ENCODE measurements at regions not wholly inside any gene's neighbourhood (a gene's known extent, or its start where the extent isn't known, plus 50 kb on each side); places are given as distances from the start of the nearest gene placed in this dataset.

GRCh38 chr14:26121181-26121580 is 476.7 kb downstream of the NOVA1 start:
- no peak for DNase-seq

GRCh38 chr14:26113911-26114640 is 483.8 kb downstream of the NOVA1 start:
- DNase-seq, result no peak

GRCh38 chr14:26104717-26105116 is 493.1 kb downstream of the NOVA1 start:
- DNase-seq, result no peak

DNA sequence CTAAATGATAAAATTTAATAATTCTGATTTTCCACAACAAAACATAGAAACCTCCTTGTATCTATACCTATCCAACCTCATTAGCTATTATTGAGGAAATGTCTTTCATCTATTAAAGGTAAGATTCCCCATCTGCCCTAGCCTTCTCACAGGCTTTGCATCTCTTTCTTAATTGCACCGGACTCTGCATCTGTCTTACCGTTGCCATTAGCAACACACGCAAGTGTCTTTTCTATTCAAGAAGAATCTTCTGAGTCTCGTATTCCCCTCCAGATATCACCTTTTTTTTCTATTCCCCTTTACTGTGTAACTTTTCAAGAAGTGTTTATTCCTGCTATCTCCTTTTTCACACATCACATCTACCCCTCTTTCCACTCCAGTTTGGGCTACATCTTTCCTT is 500.0 kb downstream of the NOVA1 start:
- no peak for DNase-seq

DNA sequence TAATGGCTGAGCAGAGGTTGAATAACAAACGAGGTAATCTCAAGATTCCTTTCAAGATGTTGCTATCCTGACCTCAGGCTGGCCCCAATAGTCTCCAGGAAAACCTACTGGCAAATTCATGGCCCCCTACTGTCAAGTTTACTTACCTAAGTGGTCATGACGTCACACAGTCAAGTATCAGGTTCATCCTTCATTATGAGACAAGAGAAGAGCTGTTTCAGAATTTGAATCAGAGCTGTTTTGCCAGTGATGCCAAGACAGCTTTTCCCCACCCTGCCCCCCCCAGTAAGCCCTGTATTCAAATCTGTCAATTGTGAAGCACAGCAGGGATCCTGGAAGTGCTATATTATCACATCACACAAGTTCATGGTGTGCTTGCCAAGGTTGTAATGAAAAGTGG is 509.6 kb downstream of the NOVA1 start:
- DNase-seq, result peak; percentile 33

DNA sequence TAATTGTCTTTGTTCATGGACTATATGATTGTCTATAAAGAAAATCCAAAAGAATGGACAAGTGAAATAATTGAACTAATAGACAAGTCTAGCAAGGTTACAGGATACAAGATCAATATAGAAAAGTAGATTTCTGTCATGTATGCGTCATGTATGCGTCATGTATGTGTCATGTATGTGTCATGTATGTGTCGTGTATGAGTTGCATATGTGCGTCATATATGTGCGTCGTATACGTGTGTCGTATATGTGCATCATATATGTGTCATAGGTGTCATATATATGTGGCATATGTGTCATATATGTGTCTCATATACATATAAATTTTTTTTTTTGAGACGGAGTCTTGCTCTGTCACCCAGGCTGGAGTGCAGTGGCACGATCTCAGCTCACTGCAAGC is 516.8 kb downstream of the NOVA1 start:
- DNase-seq, result no peak

DNA sequence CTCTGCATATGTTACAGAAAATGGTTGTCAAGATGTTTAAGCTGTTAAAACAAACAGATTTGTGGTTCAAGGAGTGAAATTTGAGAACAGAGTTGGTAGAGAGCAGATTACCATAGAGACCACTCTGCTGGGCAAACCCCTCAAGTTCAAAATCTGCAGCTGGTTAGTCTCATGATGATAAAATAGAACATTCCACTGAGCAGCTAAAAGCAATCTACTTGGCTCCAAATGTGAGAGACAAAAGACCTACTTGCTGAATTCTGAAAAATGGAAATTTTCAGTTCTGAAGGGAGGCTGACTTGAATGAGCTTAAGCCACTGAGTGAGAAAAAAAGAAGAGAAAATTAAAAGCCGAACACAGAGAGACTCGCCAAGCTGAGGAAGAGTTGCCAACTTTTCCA is 519.3 kb downstream of the NOVA1 start:
- peak; percentile 6 for DNase-seq

GRCh38 chr14:26074892-26075291 is 522.9 kb downstream of the NOVA1 start:
- no peak for DNase-seq

DNA sequence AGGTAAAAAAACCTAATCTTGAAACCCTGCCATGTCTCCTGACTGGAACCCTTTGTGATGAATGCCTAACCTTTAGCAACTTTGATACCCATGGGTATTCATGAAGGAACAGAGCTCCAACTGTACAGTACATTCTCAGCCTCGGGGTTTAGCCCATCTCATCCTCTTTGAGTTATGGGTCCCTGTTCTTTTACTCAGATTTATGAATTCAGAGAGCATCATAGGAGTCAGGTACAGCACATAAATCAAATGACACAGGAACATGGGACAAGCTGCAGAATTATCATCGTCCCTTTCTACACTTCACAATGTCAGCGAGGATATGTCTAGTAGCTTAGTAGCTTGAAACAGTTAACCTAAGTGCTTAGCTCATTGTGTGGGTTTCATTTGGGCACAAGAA is 527.4 kb downstream of the NOVA1 start:
- no peak for DNase-seq

GRCh38 chr14:26067786-26068459 is 529.9 kb downstream of the NOVA1 start:
- no peak for DNase-seq

DNA sequence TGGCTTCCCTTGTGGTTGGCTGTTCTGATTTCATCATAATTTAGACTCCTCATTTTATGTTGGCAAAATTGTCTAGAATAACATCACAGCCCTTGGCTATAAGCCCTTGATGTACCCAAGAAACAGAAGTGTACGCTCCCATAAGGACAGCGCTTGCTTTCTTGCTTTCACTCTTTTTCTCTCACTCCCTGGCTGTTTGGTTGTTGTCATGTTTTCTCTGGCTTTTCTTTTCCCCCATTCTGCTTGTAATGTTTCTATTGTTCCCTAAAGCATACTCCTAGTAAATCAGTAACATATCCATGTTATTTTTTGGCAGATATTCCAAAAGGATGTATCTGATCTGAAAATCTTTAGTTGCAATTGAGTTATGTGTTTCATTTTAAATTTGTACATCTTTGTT is 530.5 kb downstream of the NOVA1 start:
- DNase-seq, result no peak

DNA sequence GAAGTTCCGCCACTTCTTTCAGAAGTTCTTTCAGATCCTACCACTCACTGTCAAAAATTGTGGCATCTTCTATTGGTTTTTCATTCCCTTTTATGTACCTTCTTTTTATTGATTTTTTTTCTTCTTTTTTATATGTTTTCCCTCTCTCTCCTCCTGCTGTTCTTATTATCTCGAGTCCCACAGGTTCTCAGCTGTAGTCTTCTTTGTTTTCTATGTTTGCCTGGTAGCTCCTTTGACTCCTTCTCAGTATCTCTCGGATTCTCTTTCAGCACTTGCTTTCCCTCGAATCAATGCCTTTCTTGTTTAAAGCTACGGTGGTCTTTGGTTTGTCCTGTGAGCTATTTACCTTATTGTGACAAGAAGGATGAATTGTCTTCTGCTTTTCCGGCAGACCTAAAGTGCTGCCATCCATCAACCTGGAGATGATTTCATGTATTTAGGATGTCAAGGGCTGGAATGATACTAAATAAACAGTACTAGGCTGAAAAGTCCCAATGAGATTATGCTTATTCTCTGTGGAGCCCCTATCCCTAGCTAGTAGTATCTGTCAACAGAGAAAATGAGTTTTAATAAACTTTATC is 541.7 kb downstream of the NOVA1 start:
- DNase-seq, result no peak

DNA sequence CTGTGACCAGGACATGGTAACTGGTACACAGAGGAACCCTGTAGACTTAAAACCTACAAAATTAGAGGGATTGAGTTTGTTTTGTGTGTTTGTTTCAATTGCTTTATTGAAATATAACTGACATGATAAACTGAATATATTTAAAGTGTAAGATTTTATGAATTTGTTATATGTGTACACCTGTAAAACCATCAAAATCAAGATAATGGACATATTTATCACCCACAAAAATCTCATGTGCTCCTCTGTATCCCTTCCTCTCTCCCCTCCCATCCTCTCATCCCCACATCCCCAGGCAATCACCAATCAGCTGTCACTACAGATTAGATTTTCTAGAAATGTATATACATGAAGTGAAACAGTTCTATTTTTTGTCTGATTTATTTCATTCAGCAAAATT is 565.5 kb downstream of the NOVA1 start:
- no peak for DNase-seq

DNA sequence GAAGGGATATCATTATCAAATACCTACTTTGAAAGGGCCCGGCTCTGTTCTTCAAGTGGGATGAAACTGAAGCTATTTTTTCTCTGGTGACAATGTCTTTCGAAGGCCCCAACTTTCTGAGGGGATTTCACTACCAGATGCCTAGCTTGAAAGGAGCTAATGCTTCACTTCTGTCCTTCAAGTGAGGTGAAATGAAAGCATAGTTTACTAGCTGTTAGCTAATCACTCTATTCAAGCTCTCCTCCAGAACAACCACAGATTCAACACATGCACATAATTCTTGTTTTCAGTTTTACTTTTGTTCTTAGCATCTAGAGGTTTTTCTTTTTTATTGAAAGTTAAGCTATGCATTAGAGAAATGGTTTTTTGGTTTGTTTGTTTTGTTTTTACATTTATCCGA is 571.4 kb downstream of the NOVA1 start:
- no peak for DNase-seq

DNA sequence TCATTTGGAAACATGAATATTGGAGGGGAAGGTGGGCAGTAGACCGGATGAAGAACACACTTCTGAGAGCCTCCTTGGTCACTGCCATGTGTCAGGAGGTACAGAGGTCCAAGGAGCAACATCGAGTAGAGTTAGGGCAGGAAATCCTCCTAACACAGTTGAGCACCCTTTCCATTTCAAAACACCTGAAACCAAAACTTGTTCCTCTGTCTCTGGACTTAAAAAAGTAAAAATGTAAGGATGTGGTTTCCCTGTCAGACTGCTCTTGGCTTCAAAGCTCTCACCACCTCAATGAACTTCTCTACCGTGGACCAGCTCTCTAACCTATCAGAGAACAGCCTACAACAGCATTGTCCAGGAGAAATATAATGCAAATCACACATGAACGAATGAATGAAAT is 573.9 kb downstream of the NOVA1 start:
- DNase-seq, result no peak

DNA sequence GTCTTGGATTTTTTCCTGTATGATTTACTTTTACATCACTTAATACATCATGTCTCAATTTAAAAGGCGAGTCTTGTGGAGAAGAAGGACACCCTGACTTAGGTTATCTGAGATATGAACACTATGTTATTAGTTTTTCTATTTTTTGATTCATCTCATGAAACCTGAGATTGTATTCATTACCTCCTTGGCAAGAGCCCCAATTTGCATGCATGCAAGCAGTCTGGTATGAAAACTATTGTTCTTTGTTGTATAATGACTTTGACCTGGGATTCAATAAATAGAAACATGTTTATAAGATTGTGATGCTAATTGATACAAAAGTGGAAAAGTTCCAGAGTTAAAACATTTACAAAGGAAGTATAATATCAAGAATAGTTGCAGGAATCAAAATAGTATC is 576.1 kb downstream of the NOVA1 start:
- DNase-seq, result no peak

DNA sequence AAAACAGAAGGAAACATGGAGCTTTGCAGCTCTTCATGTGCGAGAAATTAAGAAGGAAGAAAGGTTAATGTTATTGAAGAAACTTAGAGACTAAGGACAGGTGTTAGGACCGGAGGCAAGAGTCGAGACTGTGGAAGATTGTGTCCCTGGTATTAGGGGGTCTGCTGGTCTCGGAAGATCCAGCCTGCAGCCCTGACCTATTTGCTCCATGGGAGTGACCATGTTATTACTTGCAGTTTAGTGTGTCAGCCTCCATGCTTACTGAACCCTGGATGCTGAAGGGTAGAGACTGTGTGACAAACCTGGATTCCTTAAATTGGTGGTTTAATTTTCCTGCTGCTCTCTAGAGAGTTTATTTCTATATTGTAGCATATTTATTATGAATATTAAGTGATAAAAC is 580.6 kb downstream of the NOVA1 start:
- no peak for DNase-seq

GRCh38 chr14:26008290-26008689 is 589.5 kb downstream of the NOVA1 start:
- DNase-seq, result peak; percentile 37

DNA sequence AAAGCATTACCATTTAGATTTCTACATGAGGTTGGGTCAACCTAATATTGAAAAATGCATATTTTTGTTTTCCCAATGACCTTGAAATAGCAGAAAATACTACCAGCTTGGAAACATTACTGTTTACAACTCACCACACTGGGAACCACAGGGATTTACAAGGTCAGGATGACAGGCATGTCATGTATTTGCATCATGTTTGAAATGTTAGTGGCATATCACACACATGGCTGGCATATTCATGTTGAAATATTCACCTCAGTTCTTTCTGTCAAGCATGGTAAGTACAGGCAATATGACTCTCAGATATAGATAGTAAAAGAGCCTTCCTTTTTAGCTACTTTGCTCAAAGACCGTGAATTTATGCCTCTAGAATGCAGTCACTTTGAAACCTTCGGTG is 593.5 kb downstream of the NOVA1 start:
- no peak for DNase-seq

- no peak for DNase-seq
Observed at GRCh38 chr14:25993830-25994229, 604.0 kb downstream of the NOVA1 start.

DNA sequence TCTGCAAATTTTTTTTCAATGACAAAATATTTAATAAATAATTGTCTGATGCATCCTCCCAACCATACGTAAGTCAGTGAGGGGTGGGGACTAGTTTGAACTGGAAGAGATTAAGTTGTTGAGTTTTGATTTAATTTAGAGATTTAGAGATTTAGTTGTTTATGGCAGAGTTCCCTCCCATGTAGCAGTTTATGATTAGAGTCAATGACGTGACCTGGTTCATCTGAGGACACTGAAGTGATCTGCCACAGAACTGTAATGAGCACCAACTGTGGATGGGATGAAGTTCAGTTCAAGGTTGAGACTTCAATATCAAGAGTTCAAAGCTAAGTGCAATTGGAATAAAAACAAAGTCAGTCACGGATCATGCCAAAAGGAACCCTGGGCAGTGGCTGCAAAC is 609.3 kb downstream of the NOVA1 start:
- DNase-seq, result no peak

DNA sequence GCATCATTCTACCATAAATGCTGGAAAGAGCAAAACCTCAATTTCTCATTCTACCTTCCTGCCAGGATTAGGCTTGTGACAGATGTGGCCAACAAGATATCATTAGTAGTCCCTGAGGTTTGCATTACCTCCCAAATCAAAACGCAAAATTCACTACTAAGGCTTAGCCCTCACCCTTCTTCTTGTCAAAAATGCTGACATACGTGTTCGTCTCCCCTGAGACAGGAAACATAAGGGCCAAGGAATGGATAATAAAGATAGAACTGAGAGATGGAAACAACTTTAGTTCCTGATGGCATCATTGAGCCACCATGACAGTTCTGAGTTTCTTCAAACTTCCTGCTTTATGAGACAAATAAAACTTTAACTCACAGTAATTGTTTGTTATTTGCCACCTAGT is 642.1 kb downstream of the NOVA1 start:
- DNase-seq, result no peak

GRCh38 chr14:25953532-25954139 is 644.2 kb downstream of the NOVA1 start:
- no peak for DNase-seq

GRCh38 chr14:25945746-25946145 is 652.1 kb downstream of the NOVA1 start:
- DNase-seq, result no peak

All from NCI-H69 (cell line).